Activated T-cell treated with anti-CD3 and anti-CD28 coated beads, Interleukin-2, amount 50 U/mL, for 48 hours (primary cell): ENCODE measurements at regions not wholly inside any gene's neighbourhood (a gene's known extent, or its start where the extent isn't known, plus 50 kb on each side); places are given as distances from the start of the nearest gene placed in this dataset.
"Not testable (repeated sequence)": the region's sequence is repeated elsewhere in the genome, so short reads cannot be mapped to it uniquely, and the experiment has no call there.

ENCODE experiments used
- DNase-seq, 2 experiments: peaks; one replicate each; pipeline ENCODE4 v3.0.0-alpha.2; 2020

DNA sequence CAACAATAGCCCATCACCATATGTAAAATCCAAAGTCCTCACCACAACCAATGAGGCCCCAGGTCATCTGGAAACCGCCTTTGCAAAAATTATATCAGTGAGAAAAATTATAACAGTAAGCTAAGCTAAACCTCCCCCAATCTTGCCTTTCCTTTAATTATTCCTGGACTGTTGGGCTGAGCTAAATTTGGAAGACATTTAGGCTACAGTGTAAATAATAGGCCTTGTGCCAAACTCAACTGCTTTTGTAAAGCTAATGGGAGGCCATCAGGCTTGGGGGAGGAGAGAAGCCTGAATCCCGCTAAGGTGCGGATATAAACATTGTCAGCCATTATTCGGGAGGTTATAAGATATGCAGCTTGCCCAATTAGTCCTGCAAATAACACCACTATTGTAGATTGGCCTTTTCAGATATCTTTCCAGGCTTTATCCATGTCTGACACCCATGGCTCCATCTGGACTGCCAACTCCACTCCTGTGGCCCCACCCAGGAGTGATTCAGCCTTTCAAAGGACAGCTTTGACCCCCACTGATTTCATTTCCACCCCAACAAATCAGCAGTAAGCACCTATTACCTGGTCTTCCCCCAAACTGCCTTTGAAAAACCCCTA, 53.0 kb upstream of the CA12 start:
- no peak for DNase-seq

DNA sequence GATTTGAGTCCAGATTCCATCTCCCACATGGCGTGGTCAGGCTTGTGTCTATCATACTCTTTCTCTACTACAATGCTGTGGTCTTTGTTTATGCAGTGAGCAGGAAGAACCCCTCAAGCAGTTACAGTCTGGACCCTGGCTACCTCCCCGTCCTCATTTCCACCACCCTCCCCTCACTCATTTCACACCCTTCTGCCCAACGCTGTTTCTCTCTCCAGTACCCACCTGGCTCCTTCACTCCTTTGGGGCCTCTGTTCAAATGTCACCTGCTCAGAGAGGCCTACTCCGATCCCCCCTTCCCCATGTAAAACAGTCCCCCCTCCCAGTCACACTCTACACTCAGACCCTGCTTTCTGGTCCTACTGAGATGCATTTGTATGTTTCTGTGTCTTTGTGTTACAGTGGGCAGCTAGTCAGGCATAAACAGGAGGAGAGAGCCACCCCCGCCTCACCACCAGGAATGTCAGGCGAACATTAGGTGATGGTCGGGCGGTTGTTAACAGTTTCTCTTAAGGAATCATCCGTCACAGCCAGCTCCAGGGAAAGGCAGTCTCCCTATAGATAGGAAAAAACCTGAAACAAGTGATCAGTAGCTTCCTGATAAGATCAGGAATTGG, 53.7 kb upstream of the CA12 start:
- no peak for DNase-seq

DNA sequence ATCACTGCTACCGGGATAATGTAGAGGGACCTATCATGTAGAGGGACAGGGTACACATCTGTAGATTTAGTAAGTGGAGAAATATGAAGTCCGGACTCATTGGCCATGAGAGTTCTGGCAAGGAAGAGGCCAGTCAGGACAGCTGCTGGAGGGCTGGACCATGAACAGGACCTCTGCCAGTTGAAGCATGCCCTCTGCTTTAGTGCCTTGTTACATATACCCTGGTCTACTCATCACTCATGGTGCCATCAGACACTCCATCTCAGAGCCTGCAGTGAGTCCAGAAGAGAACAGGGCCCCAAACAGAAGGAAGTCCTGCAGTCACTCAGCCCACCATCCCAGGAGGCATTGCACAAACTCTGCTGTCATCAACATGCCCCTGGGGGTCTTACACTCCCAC, 54.7 kb upstream of the CA12 start:
- no peak for DNase-seq

DNA sequence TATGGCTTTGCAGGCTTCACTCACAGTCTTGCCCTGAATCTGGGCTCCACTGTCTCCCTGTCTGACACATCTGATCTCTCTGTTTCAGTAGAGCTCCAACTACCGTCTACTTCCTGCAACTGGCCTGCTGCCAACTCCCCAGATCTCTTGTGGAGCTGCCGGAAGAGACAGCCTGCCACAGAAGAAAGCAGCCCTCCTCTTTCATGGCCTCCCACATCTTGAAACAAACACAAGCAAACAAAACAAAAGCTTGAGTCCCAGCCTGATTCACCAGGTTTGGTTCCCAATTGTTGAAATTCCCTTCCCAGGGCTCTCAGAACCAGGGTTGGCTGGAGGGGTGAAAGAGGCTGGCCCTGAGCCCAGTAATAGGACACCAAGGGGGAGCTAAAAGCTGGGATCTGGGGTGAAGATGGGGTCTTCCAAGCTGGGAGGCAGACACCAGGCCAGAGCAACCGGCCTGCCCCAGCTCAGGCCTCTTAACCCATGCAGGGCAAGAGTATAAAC, 55.3 kb upstream of the CA12 start:
- DNase-seq: peak; percentile 69 to 77

DNA sequence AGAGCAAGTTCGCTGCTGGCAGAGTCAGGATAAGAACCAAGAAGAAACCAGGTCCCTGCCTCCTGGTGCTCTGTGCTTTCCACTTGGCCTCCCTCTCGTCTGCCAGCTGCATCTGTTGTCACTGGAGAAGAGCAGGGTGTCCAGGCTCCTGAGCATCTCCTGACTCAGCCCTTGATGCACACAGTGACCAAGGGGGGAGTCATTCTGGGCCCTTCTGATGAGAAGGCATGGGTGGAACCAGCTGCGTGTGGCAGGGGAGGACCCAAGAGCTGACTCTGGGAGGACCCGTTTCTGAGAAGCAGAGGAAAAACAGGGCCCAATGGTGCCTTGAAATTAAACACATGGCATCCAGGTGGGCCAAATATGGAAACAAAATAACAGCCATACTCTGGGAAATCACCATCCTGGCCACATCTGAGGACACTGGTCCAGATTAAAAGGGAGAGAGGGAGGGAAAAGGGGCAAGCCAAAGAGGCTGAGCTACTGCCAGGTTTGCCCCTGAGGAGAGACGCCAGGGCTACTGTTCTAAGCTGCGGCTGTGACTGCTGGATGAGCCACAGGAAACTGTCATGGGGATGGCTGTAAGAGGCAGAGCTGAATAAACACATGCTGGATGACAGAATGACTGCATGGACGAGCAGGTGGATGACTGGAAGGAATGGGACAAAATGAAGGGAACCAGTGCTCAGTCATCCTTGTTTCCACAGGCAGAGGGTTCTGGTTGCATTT, 58.1 kb upstream of the CA12 start:
- DNase-seq: peak in 1 of 2 experiments; percentile 28

DNA sequence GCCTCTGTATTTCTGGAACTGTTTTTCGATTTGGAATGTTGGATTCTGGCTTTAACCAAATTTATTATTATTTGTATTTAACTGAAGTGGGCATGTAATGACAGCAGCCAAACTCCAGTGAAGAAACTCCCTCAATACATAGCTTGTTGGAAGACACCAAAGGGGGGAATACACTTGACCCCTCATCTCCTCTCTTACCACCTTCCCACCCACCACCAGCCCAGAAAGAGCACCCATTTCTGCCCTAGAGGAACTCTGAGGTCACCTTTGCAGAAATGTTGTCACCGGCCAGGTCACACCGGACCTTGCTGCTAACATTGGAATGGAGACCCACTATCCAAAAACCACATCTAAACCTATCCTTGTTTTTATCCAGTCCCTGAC, 58.6 kb upstream of the CA12 start:
- no peak for DNase-seq

DNA sequence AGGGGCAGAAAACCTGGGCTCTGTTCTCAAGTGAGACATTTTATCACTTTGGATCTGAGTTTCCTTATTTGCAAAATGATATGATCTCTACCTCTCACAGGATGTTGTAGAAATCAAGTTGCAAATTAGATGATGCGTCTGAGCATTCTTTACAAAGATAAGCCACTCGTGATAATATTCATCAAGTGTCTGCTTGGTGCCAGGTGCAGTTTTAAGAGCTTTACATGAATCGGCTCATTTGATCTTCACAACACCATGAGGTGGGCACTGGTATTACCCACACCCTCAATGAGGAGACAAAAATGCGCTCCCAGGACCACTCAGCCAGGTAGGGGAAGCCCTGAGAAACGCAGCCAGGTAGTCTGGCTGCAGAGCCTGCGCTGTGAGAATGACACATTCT, 59.1 kb upstream of the CA12 start:
- no peak for DNase-seq

DNA sequence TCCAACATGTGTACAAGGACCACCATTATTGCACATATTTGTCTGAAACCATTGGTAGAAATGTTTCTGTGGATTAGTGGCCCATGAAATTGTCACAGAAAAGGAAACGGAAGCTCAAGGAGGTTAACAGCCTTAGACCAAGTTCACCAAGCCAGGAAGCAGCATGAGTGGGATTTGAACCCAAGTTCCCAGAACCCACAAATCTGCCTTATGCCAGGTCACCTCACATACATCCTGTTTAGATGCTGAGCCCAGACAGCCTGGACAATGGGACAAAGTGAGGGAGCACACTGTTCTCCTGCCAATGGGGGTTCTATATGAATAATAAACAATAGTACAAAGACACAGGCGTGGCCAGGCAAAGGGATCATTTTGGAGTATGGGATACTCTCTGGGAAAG, 59.6 kb upstream of the CA12 start:
- DNase-seq: no peak

DNA sequence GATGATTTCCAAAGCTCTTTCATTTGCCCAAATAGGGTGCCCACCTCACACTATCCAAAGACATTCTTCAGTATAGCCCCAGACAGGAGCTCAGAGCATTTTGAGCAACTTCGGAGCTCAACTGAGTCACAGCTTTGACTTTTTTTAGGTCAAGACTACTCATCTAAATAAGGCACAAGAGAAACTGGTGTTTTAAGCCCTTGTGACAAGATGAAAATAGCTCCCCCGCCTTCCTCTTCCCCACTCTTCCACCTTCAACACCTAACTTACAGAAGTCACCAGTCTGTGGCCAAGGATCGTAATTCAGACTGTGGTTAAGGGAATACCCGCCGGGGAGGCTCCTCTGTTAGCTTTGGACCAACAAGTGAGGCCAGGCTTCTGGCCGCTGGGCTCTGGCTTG, 60.4 kb upstream of the CA12 start:
- DNase-seq: no peak

DNA sequence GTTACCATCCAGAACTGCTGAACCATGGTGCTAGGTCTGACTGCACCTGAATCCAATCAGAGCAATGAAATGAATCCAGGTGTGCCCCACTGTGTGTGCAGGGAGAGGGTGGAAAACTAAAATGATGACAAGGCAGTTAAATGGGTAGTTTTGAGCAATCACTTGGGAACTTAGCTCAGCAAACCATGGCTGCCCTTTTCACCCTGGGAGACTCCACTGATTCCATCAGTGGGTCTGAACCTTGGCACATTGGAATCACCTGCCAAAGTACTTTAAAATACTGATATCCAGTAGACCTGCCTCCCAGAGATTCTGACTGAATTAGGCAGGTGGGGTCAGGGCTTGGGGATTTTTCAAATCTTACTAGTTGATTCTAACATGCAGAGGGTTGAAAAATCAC, 59.8 kb upstream of the USP3 start:
- no peak for DNase-seq

DNA sequence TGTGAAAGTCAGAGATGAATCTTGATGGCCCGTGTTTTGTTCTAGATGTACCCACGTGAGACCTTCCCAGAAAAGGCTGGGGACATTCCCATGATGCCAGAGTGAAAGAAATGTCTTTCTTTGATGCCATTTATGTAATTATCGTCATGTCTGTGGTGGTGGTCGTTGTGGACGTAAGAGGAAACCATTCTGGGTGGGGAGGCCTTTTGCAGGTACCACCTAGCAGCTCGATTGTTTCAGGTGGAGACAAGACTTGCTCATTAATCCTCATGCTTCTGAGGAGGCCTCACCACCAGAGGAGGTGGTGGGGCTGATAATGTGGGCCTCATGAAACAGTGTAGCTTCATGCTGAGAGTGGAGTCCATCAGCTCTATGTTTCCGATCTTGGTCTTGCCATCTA, 58.1 kb upstream of the USP3 start:
- DNase-seq: no peak

DNA sequence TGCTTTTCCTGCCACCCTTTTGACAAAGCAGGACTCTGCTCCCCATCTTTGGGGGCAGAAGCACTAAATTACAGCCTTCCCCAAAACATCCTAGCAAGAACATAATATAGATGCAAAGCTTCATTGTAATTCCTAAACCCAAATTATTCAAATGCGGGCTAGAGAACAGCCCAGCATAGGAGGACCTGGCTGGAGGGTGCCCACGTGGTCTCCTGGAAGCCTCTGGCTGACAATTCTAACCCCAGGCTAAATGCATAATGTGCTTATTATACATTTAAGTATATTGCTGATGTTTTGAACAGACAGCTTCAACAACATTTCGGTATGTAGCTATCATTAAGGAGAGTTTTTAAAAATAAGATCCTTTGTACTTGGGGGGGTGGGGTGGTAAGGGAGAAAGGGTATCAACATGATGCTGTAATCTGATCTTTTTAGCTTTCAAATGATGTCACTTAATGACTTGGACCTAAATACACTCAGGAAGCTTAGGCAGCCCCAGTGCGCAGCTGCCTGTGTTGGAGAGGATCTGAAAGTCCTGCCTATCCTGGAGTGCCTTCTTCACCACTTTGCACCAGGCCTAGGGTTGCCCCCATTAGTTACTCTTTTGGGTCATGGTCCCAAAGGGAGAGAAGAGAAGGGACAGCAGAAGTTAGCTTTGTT, 57.2 kb upstream of the USP3 start:
- DNase-seq: no peak

DNA sequence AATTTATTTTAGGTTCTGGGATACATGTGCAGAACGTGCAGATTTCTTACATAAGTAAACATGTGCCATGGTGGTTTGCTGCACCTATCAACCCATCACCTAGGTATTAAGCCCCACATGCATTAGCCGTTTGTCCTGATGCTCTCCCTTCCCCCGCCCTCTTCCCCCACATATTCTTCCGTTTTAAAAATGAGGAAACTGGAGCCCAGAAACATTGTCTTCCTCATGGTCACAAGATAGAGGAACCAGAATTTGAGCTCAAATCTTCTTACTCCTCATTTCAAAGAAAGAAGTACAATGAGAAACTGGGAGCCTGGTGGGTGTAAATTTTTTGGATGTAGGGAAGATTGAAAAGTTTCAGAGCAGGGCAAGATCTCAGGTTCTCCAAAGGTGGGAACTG, 56.1 kb upstream of the USP3 start:
- no peak for DNase-seq

DNA sequence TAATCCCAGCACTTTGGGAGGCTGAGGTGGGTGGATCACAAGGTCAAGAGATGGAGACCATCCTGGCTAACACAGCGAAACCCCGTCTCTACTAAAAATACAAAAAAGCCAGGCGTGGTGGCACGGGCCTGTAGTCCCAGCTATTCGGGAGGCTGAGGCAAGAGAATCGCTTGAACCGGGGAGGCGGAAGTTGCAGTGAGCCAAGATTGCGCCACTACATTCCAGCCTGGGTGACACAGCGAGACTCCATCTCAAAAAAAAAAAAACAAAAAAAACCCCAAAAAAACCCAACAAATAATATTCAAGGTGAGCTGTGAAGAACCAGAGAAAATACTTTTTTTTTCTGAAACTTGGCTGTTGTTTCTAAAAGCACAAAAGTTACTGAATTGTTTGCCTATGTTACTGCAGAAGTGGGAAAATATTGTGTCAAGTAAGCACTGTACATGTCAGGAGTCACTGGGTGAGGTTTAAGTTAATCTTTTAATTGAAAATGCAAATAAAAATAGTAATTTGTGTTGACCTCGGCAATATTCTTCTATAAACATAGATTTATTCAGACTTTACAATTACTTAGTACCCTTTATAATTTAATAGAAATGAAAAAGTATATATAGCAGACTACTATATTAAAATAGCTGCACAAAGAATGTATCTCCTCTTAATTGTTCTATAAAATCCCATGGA, 55.4 kb upstream of the USP3 start:
- DNase-seq: not testable (repeated sequence)

DNA sequence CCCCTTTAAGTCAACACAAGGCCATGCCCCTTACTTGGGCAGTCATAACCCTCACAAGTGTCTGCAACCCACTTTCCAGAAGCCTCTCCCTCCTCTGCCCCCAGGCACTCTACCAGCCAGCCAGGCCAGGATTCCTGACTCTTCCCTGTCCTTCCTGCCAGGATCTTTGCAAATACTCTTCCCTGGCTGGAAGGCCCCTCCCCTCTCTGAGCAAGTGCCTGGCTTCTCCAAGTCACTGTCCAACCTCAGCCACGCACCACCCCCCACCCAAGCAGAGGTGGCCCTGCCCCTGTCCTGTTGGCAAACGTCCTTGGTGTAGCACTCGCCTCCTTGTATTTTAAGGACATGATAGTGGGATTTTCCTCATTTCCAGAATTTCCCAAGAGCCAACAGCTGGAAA, 54.7 kb upstream of the USP3 start:
- no peak for DNase-seq

DNA sequence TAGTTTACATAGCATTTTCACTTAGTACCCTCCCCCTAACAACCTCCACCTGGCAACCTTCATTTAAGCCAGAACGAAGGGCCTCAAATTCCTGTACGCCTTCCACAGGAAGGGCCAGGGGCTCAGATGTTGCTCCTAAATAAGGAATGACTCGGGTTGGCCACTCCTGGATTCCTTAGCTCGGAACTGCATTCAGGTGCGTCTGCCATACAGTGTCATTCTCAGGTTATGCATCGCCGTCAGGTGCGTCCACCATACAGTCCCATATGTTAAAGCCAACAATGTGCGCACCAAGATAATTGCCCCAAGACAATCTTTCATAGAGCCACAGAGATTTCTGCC, 53.5 kb upstream of the USP3 start:
- DNase-seq: no peak

DNA sequence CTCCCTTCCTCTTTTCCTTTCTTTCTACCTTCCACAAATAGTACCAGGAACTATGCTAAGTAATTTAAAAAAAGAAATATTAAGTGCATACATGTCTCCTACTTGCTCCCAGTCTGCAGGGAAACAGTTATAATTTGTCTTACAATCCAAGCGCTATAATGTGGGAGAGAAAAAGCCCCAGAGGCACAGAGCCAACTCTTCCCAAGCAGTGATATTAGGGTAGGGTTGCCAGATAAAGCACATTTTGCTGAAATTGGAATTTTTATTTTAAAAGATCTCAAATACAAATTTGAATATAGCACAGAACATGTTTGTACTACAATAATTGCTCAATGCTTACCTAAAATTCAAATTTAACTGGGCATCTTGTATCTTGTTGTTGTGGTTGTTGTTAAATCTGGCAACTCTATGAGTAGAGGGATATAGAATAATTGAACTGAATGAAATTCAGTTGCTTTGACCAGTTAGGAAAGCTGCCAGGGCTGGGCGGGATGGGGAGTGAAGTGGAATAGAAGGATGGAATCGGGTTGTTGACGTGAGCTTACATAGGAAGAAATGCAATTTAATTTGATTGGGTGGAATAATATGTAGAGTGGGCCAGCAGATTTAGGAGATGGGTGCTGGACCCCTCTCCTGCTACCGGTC, 52.6 kb upstream of the USP3 start:
- no peak for DNase-seq

DNA sequence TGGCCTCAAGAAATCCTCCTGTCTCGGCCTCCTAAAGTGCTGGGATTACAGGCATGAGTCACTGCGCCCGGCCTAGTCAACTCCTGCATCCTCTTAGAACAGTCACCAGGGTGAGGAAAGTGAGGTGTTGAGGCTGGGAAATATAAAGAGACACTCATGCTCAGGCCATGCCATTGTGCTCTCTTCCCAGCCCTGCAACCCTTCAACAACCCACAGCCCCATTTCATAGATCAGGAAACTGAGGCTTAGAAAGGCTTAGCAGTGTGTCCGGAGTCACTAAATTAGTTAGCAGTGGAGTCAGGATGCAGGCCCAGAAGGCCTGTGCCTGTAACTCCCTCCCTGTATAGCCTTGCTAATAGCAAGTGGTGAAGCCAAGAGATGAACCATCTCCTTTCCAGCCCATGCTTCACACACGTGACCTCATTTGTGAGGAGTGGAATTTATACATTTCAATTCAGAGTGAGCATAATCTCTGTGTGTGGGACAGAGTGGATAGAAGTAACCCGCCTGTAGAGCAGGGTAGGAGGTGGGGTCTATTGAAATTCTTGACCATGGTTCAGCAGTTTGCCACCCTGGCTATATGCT, 51.7 kb upstream of the USP3 start:
- no peak for DNase-seq

DNA sequence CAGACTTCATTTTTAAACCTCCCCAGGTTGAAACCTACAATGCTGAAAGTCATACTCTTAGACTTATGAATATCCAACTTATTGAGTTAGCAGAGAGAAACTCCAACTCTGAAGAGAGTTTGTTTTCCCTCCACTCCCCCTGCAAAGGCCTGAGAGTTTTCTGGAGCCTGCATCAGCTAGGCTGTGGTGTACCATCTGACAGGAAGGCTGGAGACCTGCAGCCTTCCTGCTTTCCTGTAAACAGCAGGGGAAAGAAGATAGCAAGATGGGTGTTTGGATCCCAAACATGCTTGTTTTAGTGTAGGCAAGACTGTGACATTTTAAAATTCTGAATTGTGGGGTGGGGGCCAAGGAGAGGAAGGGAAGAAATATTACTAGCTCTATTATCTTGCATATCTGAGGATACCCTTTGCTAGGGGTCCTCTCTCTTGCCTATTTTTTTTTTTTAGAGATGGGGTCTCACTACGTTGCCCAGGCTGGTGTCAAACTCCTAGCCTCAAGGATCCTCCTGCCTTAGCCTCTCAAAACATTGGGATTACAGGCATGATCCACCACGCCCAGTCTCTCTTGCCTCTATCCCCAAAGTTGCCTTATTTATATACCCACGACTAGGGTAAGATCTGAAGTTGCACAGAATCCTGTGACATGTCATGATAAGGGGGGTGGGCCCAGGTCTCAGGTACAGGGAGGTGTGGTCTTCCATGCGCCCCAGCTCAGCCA, 51.0 kb upstream of the USP3 start:
- no peak for DNase-seq

DNA sequence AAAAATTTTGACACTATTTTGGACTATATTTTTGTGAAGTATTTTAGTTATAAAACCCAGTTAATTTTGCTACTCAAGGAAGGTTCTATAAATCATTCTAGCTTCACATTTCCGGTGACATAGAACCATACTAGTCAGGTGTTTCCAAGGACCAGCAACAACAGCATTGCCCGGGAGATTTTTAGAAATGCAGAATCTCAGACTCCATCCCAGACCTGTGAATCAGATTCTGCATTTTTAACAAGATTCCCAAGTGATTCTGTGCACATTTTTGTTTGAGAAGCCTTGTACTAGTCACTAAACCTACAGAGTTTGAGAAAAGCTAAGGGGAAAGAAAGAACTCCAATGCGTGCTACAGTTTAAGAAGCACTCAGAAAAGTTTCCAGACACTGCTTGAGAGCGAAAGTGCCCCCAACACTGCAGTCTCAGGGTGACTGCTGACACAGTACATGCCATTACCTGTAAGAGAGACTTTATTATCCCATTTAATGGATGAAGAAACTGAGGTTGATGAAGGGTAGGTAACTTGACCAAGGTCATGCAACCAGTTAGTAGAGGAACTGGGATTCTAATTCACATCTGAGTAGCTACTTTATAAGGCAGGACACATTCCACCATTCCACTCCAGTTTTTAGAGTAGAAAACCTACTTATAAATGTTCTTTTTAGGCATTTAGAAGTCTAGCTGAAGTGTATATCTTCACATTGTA, 49.7 kb upstream of the USP3 start:
- no peak for DNase-seq
